ENCODE measurements at regions not wholly inside any gene's neighbourhood (a gene's known extent, or its start where the extent isn't known, plus 50 kb on each side); places are given as distances from the start of the nearest gene placed in this dataset.

GRCh38 chr13:22594041-22594440 is 586.7 kb upstream of the SGCG start:
- DNase-seq, result no peak

- DNase-seq, result no peak
Measured at GRCh38 chr13:22596171-22596863, 584.5 kb upstream of the SGCG start.

- no peak for DNase-seq
Measured at GRCh38 chr13:22599156-22599555, 581.6 kb upstream of the SGCG start.

GRCh38 chr13:22618002-22618401 is 562.8 kb upstream of the SGCG start:
- no peak for DNase-seq

GRCh38 chr13:22625691-22626090 is 555.1 kb upstream of the SGCG start:
- DNase-seq, result no peak

GRCh38 chr13:22629374-22629773 is 551.4 kb upstream of the SGCG start:
- no peak for DNase-seq

- no peak for DNase-seq
Measured at GRCh38 chr13:22642088-22642487, 538.7 kb upstream of the SGCG start.

GRCh38 chr13:22644941-22645340 is 535.8 kb upstream of the SGCG start:
- no peak for DNase-seq

- DNase-seq, result no peak
Measured at GRCh38 chr13:22647156-22647850, 533.5 kb upstream of the SGCG start.

- no peak for DNase-seq
Measured at GRCh38 chr13:22648320-22648801, 532.4 kb upstream of the SGCG start.

- DNase-seq, result no peak
Measured at GRCh38 chr13:22652796-22653195, 528.0 kb upstream of the SGCG start.

- no peak for DNase-seq
Measured at GRCh38 chr13:22653866-22654265, 526.9 kb upstream of the SGCG start.

- DNase-seq, result no peak
Measured at GRCh38 chr13:22655106-22655852, 525.5 kb upstream of the SGCG start.

GRCh38 chr13:22662771-22663170 is 518.0 kb upstream of the SGCG start:
- no peak for DNase-seq

- DNase-seq, result no peak
Measured at GRCh38 chr13:22665506-22665905, 515.3 kb upstream of the SGCG start.

GRCh38 chr13:22690756-22691155 is 490.0 kb upstream of the SGCG start:
- no peak for DNase-seq

- DNase-seq, result no peak
Measured at GRCh38 chr13:22693691-22694090, 487.1 kb upstream of the SGCG start.

GRCh38 chr13:22696433-22696832 is 484.3 kb upstream of the SGCG start:
- DNase-seq, result no peak

GRCh38 chr13:22698467-22698866 is 482.3 kb upstream of the SGCG start:
- no peak for DNase-seq

- no peak for DNase-seq
Measured at GRCh38 chr13:22700246-22700887, 480.4 kb upstream of the SGCG start.

GRCh38 chr13:22703601-22704209 is 477.1 kb upstream of the SGCG start:
- no peak for DNase-seq

GRCh38 chr13:22707946-22708345 is 472.8 kb upstream of the SGCG start:
- DNase-seq, result no peak

- DNase-seq, result no peak
Measured at GRCh38 chr13:22717036-22717435, 463.7 kb upstream of the SGCG start.

Measured in NK-92 treated with Interleukin-12 subunit alpha and Interleukin-12 subunit beta, amount 100 ng/mL, for 24 hours (cell line).